Esophagus muscularis mucosa (tissue), 4 donors: ENCODE measurements at regions not wholly inside any gene's neighbourhood (a gene's known extent, or its start where the extent isn't known, plus 50 kb on each side); places are given as distances from the start of the nearest gene placed in this dataset.

Source experiments
- DNase-seq: peaks from one replicate; pipeline ENCODE4 v3.0.0-alpha.2; 2017; ENCODE audit errors: extremely low spot score
- H3K27ac ChIP-seq, 4 donors: fragments of 200-600 bp; sonication (generic); replicated peaks in 1 of 4; 1 replicate in 3 of 4; 2 replicates in 1 of 4; pipeline ENCODE4 v1.5.1; 2016 to 2019; ENCODE audit warnings: mild to moderate bottlenecking in 1 of 4
- H3K27me3 ChIP-seq, 4 donors: fragments of 200-600 bp; sonication (generic); one replicate each; pipeline versions ENCODE4 v1.5.1 to v1.6.0; 2016 to 2019
- H3K36me3 ChIP-seq, 4 donors: fragments of 200-600 bp; sonication (generic); one replicate each; pipeline ENCODE4 v1.5.1; 2016 to 2019
- H3K4me1 ChIP-seq, 4 donors: fragments of 200-600 bp; sonication (generic); one replicate each; pipeline ENCODE4 v1.5.1; 2016 to 2019
- H3K4me3 ChIP-seq, 4 donors: fragments of 200-600 bp; sonication (generic); 1 replicate in 2 of 4; 2 replicates in 2 of 4; pipeline ENCODE4 v1.5.1; 2016 to 2019; ENCODE audit warnings: mild to moderate bottlenecking in 4 of 4, moderate library complexity in 1 of 4
- H3K9me3 ChIP-seq, 4 donors: fragments of 200-600 bp; sonication (generic); 1 replicate in 3 of 4; 2 replicates in 1 of 4; pipeline ENCODE4 v1.5.1; 2016 to 2019
- CTCF ChIP-seq, 3 experiments: fragments of 200-600 bp in 2 of 3; fragments of 450-650 bp in 1 of 3; sonication (generic) in 2 of 3; IDR thresholded peaks; one replicate each; pipeline ENCODE4 v1.5.1; 2017 to 2019; ENCODE audit warnings: antibody characterized with exemption in 3 of 3, mild to moderate bottlenecking in 2 of 3, moderate library complexity in 1 of 3
- EP300 ChIP-seq: sonication (generic); formaldehyde crosslinking; IDR thresholded peaks from one replicate; pipeline ENCODE4 v1.6.1; 2017; ENCODE audit warnings: antibody characterized with exemption
- POLR2A ChIP-seq: fragments of 450-650 bp; IDR thresholded peaks from one replicate; pipeline ENCODE4 v1.6.1; 2017; ENCODE audit warnings: antibody characterized with exemption, moderate library complexity, mild to moderate bottlenecking, low read depth
- POLR2AphosphoS5 ChIP-seq, 2 donors: sonication (generic); formaldehyde crosslinking; IDR thresholded peaks; one replicate each; pipeline ENCODE4 v1.6.1; 2017; ENCODE audit warnings: antibody characterized with exemption in 2 of 2
- WGBS: methylation state at CpG from one replicate; pipeline ENCODE4 v1.1.5; 2018; 5-methylcytosine and 5-hydroxymethylcytosine counted together
- intact Hi-C: fragments of 100-400 bp; cut with DNase I; formaldehyde crosslinking; loops from one replicate; pipeline ENCODE4 v1.15.1; 2023

DNA sequence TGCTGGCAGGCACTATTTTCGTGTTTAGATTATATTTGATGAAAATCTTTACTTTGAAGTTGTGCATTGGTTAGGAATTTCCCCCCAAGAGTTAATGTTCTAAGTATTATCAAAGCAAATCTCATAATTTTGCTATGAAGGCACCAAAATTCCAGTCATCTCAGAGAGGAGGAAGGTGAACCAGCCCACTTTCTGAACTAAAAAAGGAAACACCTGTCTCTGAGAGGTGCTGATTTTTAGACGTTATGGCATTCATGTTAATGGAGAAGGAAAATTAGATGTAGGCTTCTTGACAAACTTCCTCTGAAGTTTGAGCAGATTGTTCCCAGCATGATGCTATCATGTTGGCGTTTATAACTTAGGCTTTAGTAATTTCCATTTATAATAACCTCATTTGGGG, 432.9 kb upstream of the ACTBL2 start:
- 53% methylated on average over 3 of the region's 3 CpGs for WGBS

DNA sequence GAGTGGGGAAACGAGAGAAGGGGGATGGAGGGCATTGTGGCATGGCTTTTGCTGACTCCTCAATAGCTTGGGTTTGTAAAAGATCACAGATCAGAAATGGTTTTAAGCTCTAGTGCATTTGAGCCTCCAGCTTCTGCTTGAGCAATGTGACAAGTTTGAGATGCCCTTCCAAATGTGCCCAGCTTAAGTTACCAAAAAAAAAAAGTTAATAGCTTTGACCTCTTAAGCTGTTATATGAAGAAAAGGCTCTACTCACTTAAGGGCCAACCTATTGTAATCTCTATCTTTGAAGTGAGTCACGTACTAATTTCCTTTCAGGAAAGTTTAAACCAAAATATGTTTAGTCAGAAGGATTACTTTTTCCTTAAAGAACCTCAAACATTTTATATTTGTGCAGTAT, 428.8 kb upstream of the ACTBL2 start:
- Histone ChIP-seq H3K36me3 (no peaks in the 10 kb centered on the region), H3K4me1 (no peaks in the 10 kb centered on the region), H3K27me3 (no peaks in the 10 kb centered on the region), H3K27ac (no peak overlapping the region), H3K9me3 (no peaks in the 10 kb centered on the region), H3K4me3 (no peak overlapping the region)
- WGBS = 79% methylated on average over 2 of the region's 2 CpGs
- TF ChIP-seq CTCF (IDR thresholded peaks at IDR 0.05) (no peak), POLR2A (no peak), POLR2AphosphoS5 (IDR thresholded peaks at IDR 0.05) (no peak), EP300 (no peak)
- intact Hi-C loops = no loop called here
- no peak for DNase-seq

More for the DNA sequence above, 432.9 kb upstream of the ACTBL2 start:
- TF ChIP-seq EP300 = no peak
- TF ChIP-seq POLR2AphosphoS5 (IDR thresholded peaks at IDR 0.05) = no peak
- TF ChIP-seq POLR2A = no peak
- no peak for TF ChIP-seq CTCF (IDR thresholded peaks at IDR 0.05)
- no peaks in the 10 kb centered on the region for H3K36me3 ChIP-seq
- no peaks in the 10 kb centered on the region for H3K9me3 ChIP-seq
- intact Hi-C loops = no loop called here
- no peak for DNase-seq
- H3K27me3 ChIP-seq = no peaks in the 10 kb centered on the region
- H3K27ac ChIP-seq = no peak overlapping the region
- no peak overlapping the region for H3K4me3 ChIP-seq
- H3K4me1 ChIP-seq = no peaks in the 10 kb centered on the region

DNA sequence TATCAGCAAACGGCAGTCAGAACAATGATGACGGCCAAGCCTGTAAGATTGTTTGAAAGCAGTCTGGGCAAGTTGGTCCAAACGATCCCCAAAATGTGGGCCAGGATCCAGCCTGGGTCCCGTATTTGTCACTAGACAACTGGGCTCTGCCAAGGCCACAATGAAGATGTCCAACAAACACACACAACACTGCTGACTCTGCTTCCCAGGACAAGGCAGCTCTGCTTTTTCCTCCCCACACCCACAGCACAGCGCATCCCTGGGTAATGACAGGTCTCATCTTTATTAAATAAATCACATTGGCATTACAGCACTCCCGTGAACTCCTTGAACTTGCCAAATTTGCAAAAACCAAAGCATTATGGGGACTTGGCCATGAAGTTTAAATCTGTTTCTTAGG, 424.1 kb upstream of the ACTBL2 start:
- Histone ChIP-seq H3K27ac (no peak overlapping the region), H3K36me3 (no peaks in the 10 kb centered on the region), H3K27me3 (no peaks in the 10 kb centered on the region), H3K9me3 (no peaks in the 10 kb centered on the region), H3K4me1 (peaks cover 0 to 11% (median 2%) of the 10 kb centered on the region in 4 donors), H3K4me3 (no peak overlapping the region)
- TF ChIP-seq EP300 (no peak), POLR2AphosphoS5 (IDR thresholded peaks at IDR 0.05) (no peak), CTCF (IDR thresholded peaks at IDR 0.05) (no peak), POLR2A (no peak)
- no peak for DNase-seq
- intact Hi-C loops = no loop called here
- 94% methylated on average over 6 of the region's 6 CpGs for WGBS

DNA sequence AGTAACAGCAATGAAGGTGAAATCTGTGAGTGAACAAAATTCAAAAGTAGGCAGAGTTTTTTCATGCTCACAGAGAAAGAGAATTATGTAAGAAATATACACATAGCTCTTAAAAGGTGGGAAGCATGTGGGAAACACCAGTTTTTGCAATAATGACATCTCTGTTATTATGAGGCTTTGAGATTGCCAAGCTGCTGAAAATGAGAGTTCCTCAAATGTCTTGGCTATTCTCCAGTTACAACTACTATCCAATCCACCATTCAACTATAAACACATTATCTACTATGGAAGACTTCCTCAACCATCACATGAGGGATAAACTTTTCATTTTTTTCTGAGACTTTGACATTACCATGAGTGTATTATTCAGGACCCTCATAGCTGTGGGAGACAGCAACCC, 420.8 kb upstream of the ACTBL2 start:
- intact Hi-C loops = no loop called here
- Histone ChIP-seq H3K9me3 (no peaks in the 10 kb centered on the region), H3K27me3 (no peaks in the 10 kb centered on the region), H3K36me3 (no peaks in the 10 kb centered on the region), H3K4me3 (no peak overlapping the region), H3K4me1 (peaks cover 3 to 26% (median 11%) of the 10 kb centered on the region in 4 donors), H3K27ac (no peak overlapping the region)
- TF ChIP-seq EP300 (no peak), CTCF (IDR thresholded peaks at IDR 0.05) (no peak), POLR2A (no peak), POLR2AphosphoS5 (IDR thresholded peaks at IDR 0.05) (no peak)
- no peak for DNase-seq

DNA sequence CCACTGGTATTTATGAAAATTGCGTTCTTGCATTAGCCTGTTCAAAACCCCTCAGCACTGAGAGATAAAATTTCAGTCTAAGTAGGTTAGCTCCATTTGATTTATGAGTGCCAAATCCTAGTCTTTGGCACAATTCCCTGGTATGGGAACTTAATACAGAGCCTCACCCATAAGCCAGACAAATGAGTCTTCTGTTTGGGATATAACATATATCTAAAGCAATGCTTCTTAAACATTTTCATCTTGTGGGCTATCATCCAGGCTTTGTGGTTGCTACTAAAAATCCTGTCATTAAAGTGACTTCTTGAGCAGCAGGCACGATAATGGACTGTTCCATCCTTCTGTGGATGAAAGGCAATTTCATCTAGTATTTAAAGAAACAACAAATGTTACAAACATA, 419.5 kb upstream of the ACTBL2 start:
- no peak for DNase-seq
- intact Hi-C loops = no loop called here
- Histone ChIP-seq H3K4me1 (peaks cover 3 to 26% (median 11%) of the 10 kb centered on the region in 4 donors), H3K36me3 (no peaks in the 10 kb centered on the region), H3K27me3 (no peaks in the 10 kb centered on the region), H3K4me3 (no peak overlapping the region), H3K27ac (no peak overlapping the region), H3K9me3 (no peaks in the 10 kb centered on the region)
- TF ChIP-seq POLR2AphosphoS5 (IDR thresholded peaks at IDR 0.05) (no peak), POLR2A (no peak), CTCF (IDR thresholded peaks at IDR 0.05) (no peak), EP300 (no peak)
- 55% methylated on average over 2 of the region's 2 CpGs for WGBS
